ENCODE measurements at regions not wholly inside any gene's neighbourhood (a gene's known extent, or its start where the extent isn't known, plus 50 kb on each side); places are given as distances from the start of the nearest gene placed in this dataset.
"Not testable (repeated sequence)": the region's sequence is repeated elsewhere in the genome, so short reads cannot be mapped to it uniquely, and the experiment has no call there.

- TF ChIP-seq FOXK2 (IDR thresholded peaks at IDR 0.05); BHLHE40 (IDR thresholded peaks at IDR 0.05; ENCODE audit: borderline replicate concordance); SP1 (IDR thresholded peaks at IDR 0.05); NFRKB (IDR thresholded peaks at IDR 0.05); ZNF384 (IDR thresholded peaks at IDR 0.05); CTBP1 (IDR thresholded peaks at IDR 0.05; ENCODE audit: borderline replicate concordance); FOXM1 (IDR thresholded peaks at IDR 0.05; ENCODE audit: borderline replicate concordance); ELF4 (IDR thresholded peaks at IDR 0.05); PKNOX1 (IDR thresholded peaks at IDR 0.05); FOXA1 (IDR thresholded peaks at IDR 0.05); LEF1 (IDR thresholded peaks at IDR 0.05; ENCODE audit: borderline replicate concordance); SUZ12 (IDR thresholded peaks at IDR 0.05); L3MBTL2 (conservative IDR thresholded peaks at IDR 0.05); TARDBP (IDR thresholded peaks at IDR 0.05): not testable (repeated sequence)
These were observed 4221.0 kb upstream of the OR11H1 start for GRCh38 chr22:11306933-11307518.

All from HEK293T (cell line).